Cardiac fibroblast (primary cell): ENCODE measurements at regions not wholly inside any gene's neighbourhood (a gene's known extent, or its start where the extent isn't known, plus 50 kb on each side); places are given as distances from the start of the nearest gene placed in this dataset.

ENCODE experiments used
- DNase-seq, 2 donors: peaks; one replicate each; pipeline versions ENCODE4 v3.0.0 to v3.0.0-alpha.2; 2010; ENCODE audit warnings: low read depth in 2 of 2
- H3K4me3 ChIP-seq, 2 donors: replicated peaks in 1 of 2; 1 replicate in 1 of 2; 2 replicates in 1 of 2; pipeline ENCODE4 v1.5.1; 2011; ENCODE audit warnings: low read depth in 2 of 2, low read length in 2 of 2, mild to moderate bottlenecking in 2 of 2, moderate library complexity in 1 of 2
- TF ChIP-seq, protein P1 (sequence below): IDR thresholded peaks from one replicate; pipeline ENCODE4 v1.5.1; 2011; ENCODE audit warnings: low read depth, mild to moderate bottlenecking, low read length, inconsistent platforms

DNA sequence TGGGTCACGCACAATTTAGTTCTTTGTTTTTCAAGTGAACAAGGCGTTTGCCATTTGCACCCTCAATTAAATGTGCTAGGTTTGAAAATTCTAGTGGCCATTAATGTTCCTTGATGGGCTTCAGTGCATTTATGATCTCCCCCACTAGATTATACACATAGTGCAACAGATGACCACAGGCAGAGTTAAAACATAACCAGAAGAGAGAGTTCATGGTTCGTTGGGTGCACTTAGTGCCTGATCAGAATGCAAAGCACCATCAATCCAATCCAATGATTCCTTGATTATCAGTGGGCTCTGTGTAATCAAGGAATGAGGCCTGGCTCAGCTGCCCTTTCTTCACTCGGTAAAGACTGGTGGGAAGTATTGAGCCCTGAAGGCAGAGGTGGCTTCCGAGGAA is 334.5 kb downstream of the PRDM2 start:
- DNase-seq, result no peak
- no peak overlapping the region for H3K4me3 ChIP-seq
- TF ChIP-seq, protein P1, sequence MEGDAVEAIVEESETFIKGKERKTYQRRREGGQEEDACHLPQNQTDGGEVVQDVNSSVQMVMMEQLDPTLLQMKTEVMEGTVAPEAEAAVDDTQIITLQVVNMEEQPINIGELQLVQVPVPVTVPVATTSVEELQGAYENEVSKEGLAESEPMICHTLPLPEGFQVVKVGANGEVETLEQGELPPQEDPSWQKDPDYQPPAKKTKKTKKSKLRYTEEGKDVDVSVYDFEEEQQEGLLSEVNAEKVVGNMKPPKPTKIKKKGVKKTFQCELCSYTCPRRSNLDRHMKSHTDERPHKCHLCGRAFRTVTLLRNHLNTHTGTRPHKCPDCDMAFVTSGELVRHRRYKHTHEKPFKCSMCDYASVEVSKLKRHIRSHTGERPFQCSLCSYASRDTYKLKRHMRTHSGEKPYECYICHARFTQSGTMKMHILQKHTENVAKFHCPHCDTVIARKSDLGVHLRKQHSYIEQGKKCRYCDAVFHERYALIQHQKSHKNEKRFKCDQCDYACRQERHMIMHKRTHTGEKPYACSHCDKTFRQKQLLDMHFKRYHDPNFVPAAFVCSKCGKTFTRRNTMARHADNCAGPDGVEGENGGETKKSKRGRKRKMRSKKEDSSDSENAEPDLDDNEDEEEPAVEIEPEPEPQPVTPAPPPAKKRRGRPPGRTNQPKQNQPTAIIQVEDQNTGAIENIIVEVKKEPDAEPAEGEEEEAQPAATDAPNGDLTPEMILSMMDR, result no peak

DNA sequence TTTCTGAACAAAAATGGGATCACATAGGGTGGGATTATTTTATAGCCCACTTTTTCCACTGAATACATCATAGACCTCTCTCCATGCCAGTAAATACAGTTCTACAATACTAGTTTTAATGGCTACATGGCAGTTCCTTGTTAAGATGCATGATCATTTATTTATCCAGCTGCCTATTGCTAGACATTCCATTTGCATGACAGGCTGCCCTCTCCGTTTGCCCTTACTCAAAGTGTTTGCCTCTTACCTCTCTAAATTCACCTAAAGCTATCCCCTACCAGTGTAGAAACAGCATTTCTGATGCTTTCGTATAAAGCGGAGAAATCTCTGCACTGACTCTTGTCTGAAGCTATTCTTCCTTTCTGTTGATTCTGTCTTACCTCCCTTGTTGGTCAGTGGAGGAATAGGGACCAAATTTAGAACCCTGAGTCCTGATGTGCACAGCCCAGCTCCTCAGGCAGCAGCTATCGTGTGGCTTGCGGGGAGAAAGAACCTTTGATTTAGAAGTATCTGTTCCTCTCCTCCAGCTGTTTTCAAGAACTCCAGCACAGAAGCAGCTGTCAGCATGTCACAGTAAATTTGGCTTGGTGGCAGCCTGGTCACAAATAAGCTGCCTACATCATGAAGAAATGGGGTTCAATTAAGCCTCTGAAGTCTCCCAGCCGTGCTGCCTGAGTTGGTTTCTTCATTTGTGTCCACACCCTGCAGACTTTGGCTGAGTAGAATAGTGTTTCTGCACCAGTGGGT is 337.3 kb downstream of the PRDM2 start:
- DNase-seq, result no peak
- H3K4me3 ChIP-seq, result no peak overlapping the region
- TF ChIP-seq, protein P1, result no peak

DNA sequence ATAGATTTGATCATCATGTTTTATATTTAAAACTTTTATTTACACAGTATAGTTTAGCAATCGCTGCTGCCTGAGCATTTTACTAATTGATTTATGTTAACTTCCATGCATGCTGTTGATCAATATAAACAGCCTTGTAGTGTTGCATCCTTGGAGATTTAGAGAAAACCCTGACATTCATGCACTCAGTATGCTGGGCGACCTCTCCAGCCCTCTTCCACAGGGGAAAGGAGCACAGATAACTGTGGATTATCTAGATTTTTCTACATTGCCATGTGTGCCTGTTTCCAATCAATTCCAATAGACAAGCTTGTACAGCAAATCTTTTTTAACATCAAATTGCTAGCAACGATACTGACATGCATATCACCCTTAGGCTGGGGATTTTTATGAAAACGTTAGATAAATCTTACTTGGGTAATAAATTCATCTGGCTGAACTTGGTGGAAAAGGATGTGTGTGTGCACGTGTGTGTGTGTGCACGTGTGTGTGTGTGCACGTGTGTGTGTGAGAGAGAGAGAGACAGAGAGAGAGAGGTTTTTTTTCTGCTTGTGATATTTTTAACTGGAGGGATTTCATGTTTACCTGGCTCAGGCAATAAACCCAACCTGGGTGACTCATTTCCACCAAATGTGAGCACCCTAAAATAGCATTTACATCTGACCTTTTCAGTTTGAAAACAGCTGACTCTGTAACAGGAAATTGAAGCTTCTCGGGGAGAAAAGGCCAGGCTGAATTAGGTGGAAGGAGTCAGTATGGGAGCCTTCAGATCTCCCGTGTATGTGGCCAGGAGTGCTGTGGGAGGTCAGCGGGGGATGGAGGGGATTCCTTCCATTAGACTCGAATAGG is 339.8 kb downstream of the PRDM2 start:
- no peak overlapping the region for H3K4me3 ChIP-seq
- TF ChIP-seq, protein P1, result no peak
- DNase-seq, result no peak

DNA sequence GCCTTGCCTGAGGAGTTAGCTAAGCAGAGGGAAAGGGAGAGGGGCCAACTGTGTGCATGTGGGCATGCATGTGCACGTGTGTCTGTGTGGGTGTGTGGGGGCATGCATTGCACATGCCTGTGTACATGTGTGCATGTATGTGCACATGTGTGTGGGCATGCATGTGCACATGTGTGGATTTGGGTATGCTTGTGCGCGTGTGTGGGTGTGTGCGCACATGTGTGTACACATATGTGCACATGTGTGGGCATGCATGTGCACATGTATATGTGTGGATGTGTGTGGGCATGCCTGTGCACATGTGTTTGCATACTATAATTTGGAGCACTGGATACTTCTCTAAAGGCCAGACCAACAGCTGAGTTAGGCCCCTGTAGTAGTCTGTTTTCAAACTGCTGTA is 350.0 kb downstream of the PRDM2 start:
- no peak for DNase-seq
- TF ChIP-seq, protein P1, result no peak
- no peak overlapping the region for H3K4me3 ChIP-seq

DNA sequence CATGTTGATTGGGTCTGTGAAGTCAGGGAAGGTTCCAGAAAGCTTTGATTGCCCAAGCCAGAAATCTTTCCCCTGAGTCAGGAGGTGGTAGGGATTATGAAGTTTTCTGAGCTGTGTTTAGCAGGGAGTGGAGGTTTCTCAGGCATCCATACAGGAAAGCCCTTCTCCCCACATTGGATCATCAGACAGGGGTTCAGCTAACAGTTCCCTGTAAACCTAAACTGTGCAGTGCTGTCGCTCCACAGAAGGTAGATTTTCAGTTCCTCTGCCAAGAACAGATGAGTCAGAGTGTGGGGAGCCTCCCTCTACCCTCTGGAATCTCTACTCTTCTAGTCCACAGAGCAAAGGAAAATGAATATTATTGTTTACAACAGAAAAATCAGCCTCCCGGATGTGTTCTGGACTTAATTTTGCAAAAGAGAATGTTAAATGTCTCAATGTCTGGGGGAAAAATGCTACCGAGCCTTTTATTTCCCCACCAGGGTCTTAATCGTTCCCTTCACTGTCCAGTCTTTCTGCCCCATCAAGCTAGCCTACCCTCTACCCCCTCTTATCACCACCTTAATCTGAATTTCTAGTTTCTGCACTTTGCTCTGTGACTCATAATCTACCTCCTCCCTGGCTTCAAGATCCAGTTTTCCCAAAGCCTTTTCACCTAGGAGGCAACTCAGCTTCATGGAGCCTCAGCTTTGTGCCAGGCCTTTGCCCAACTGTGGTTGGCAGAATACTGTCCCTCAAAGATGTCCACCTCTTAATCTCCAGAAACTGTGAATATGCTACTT is 355.6 kb downstream of the PRDM2 start:
- H3K4me3 ChIP-seq, result no peak overlapping the region
- DNase-seq, result peak; percentile 9 to 17
- TF ChIP-seq, protein P1, result no peak

DNA sequence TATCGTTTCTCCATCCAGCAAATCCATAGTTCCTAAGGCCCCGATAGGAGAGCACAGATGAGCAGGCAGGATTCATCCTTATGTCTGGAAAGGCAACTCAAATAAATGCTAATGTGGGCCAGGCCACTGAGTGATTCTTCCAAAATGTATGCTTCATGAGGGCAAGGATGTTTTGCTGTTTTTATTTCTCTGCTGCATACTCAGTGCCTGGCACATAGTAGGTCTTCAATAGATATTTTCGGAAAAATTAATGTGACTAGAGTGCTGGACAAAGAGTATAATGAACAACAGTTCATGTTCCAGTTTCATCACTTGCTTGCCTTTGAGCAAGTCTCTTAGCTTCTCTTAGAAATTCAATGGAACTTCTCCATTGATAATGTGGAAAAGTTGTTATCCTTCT is 357.7 kb downstream of the PRDM2 start:
- no peak overlapping the region for H3K4me3 ChIP-seq
- DNase-seq, result no peak
- TF ChIP-seq, protein P1, result no peak
